ENCODE measurements at regions not wholly inside any gene's neighbourhood (a gene's known extent, or its start where the extent isn't known, plus 50 kb on each side); places are given as distances from the start of the nearest gene placed in this dataset.

DNA sequence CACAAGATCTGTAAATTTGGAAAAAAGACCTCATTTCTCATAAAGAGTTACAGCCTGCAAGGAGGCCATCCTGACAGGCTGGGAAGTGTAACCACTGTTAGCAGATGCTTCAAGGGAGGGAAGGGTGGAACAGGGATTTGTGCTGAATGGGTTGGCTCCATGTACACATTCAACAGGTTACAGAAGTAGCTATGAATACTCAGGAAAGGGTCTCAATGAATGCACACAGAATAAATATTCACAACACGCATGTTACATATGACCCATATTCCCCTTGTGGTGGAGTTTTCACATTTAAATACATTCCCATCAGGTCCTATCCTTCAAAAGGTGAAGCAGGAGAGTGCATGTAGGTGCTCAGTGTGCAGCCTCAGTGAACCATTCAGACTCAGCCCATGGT lies 316.4 kb upstream of the COBL start:
- H3K4me3 Mint-ChIP-seq = no peak overlapping the region
- no peaks in the 10 kb centered on the region for H3K4me1 Mint-ChIP-seq
- no peaks in the 10 kb centered on the region for H3K9me3 ChIP-seq (ENCODE audit: control insufficient read depth in 1 of 2, low read length in 2 of 2)
- no peak overlapping the region for H3K27ac ChIP-seq (ENCODE audit: low read depth, low read length)
- H3K9me3 Mint-ChIP-seq = peaks cover 2 to 12% (median 8%) of the 10 kb centered on the region in 8 donors
- no peaks in the 10 kb centered on the region for H3K4me1 ChIP-seq (ENCODE audit: insufficient read depth, low read length)
- ChIA-PET CTCF (ENCODE audit: partially characterized antibody) (no interaction called here), POLR2A (ENCODE audit: partially characterized antibody) (no interaction called here)
- H3K27me3 Mint-ChIP-seq = no peaks in the 10 kb centered on the region
- no peaks in the 10 kb centered on the region for H3K27me3 ChIP-seq (ENCODE audit: insufficient read depth, low read length)
- H3K4me3 ChIP-seq (ENCODE audit: low read length in 2 of 2) = no peak overlapping the region
- H3K36me3 ChIP-seq (ENCODE audit: insufficient read depth, low read length) = no peaks in the 10 kb centered on the region
- intact Hi-C loops (cut with micrococcal nuclease) = no loop called here
- no peaks in the 10 kb centered on the region for H3K36me3 Mint-ChIP-seq
- DNase-seq = no peak
- no peak overlapping the region for H3K27ac Mint-ChIP-seq

GRCh38 chr7:51630933-51631332 lies 314.3 kb upstream of the COBL start:
- no peak for DNase-seq
- ChIA-PET CTCF (ENCODE audit: partially characterized antibody) (no interaction called here), POLR2A (ENCODE audit: partially characterized antibody) (no interaction called here)
- Mint-ChIP-seq H3K27me3 (no peaks in the 10 kb centered on the region), H3K4me3 (no peak overlapping the region), H3K27ac (no peak overlapping the region), H3K4me1 (no peaks in the 10 kb centered on the region), H3K9me3 (peaks cover 2 to 12% (median 7%) of the 10 kb centered on the region in 8 donors), H3K36me3 (no peaks in the 10 kb centered on the region)
- H3K9me3 ChIP-seq (ENCODE audit: control insufficient read depth in 1 of 2, low read length in 2 of 2) = no peaks in the 10 kb centered on the region
- no peaks in the 10 kb centered on the region for H3K27me3 ChIP-seq (ENCODE audit: insufficient read depth, low read length)
- no peaks in the 10 kb centered on the region for H3K36me3 ChIP-seq (ENCODE audit: insufficient read depth, low read length)
- no peak overlapping the region for H3K4me3 ChIP-seq (ENCODE audit: low read length in 2 of 2)
- H3K27ac ChIP-seq (ENCODE audit: low read depth, low read length) = no peak overlapping the region
- H3K4me1 ChIP-seq (ENCODE audit: insufficient read depth, low read length) = no peaks in the 10 kb centered on the region
- intact Hi-C loops (cut with micrococcal nuclease) = no loop called here

- Histone ChIP-seq H3K4me3 (ENCODE audit: low read length in 2 of 2) (no peak overlapping the region), H3K27ac (ENCODE audit: low read depth, low read length) (no peak overlapping the region), H3K27me3 (ENCODE audit: insufficient read depth, low read length) (no peaks in the 10 kb centered on the region), H3K4me1 (ENCODE audit: insufficient read depth, low read length) (no peaks in the 10 kb centered on the region), H3K9me3 (ENCODE audit: control insufficient read depth in 1 of 2, low read length in 2 of 2) (no peaks in the 10 kb centered on the region), H3K36me3 (ENCODE audit: insufficient read depth, low read length) (no peaks in the 10 kb centered on the region)
- H3K27ac Mint-ChIP-seq = no peak overlapping the region
- ChIA-PET POLR2A (ENCODE audit: partially characterized antibody) (no interaction called here), CTCF (ENCODE audit: partially characterized antibody) (no interaction called here)
- peaks cover 2 to 10% (median 5%) of the 10 kb centered on the region in 8 donors for H3K9me3 Mint-ChIP-seq
- intact Hi-C loops (cut with micrococcal nuclease) = no loop called here
- no peak overlapping the region for H3K4me3 Mint-ChIP-seq
- no peaks in the 10 kb centered on the region for H3K4me1 Mint-ChIP-seq
- no peak for DNase-seq
- no peaks in the 10 kb centered on the region for H3K27me3 Mint-ChIP-seq
- no peaks in the 10 kb centered on the region for H3K36me3 Mint-ChIP-seq
Measured at GRCh38 chr7:51629206-51629605, 312.6 kb upstream of the COBL start.

GRCh38 chr7:51621956-51622355 lies 305.3 kb upstream of the COBL start:
- CTCF ChIA-PET (ENCODE audit: partially characterized antibody) = no interaction called here
- Histone ChIP-seq H3K4me3 (ENCODE audit: low read length in 2 of 2) (no peak overlapping the region), H3K36me3 (ENCODE audit: insufficient read depth, low read length) (no peaks in the 10 kb centered on the region), H3K9me3 (ENCODE audit: control insufficient read depth in 1 of 2, low read length in 2 of 2) (no peaks in the 10 kb centered on the region), H3K4me1 (ENCODE audit: insufficient read depth, low read length) (no peaks in the 10 kb centered on the region), H3K27me3 (ENCODE audit: insufficient read depth, low read length) (no peaks in the 10 kb centered on the region), H3K27ac (ENCODE audit: low read depth, low read length) (no peak overlapping the region)
- H3K4me1 Mint-ChIP-seq = no peaks in the 10 kb centered on the region
- no peaks in the 10 kb centered on the region for H3K36me3 Mint-ChIP-seq
- H3K27me3 Mint-ChIP-seq = no peaks in the 10 kb centered on the region
- intact Hi-C loops (cut with micrococcal nuclease) = no loop called here
- H3K4me3 Mint-ChIP-seq = no peak overlapping the region
- DNase-seq = no peak
- no peak overlapping the region for H3K27ac Mint-ChIP-seq
- POLR2A ChIA-PET (ENCODE audit: partially characterized antibody) = no interaction called here
- H3K9me3 Mint-ChIP-seq = peaks cover 0 to 13% (median 11%) of the 10 kb centered on the region in 8 donors

- POLR2A ChIA-PET (ENCODE audit: partially characterized antibody) = no interaction called here
- CTCF ChIA-PET (ENCODE audit: partially characterized antibody) = no interaction called here
- DNase-seq = no peak
- Histone ChIP-seq H3K27me3 (ENCODE audit: insufficient read depth, low read length) (no peaks in the 10 kb centered on the region), H3K9me3 (ENCODE audit: control insufficient read depth in 1 of 2, low read length in 2 of 2) (no peaks in the 10 kb centered on the region), H3K4me3 (ENCODE audit: low read length in 2 of 2) (no peak overlapping the region), H3K4me1 (ENCODE audit: insufficient read depth, low read length) (no peaks in the 10 kb centered on the region), H3K27ac (ENCODE audit: low read depth, low read length) (no peak overlapping the region), H3K36me3 (ENCODE audit: insufficient read depth, low read length) (no peaks in the 10 kb centered on the region)
- Mint-ChIP-seq H3K4me3 (no peak overlapping the region), H3K4me1 (no peaks in the 10 kb centered on the region), H3K9me3 (peaks cover 0 to 18% (median 11%) of the 10 kb centered on the region in 8 donors), H3K36me3 (no peaks in the 10 kb centered on the region), H3K27ac (no peak overlapping the region), H3K27me3 (no peaks in the 10 kb centered on the region)
- intact Hi-C loops (cut with micrococcal nuclease) = no loop called here
Measured at GRCh38 chr7:51620706-51621105, 304.1 kb upstream of the COBL start.

- Histone ChIP-seq H3K27ac (ENCODE audit: low read depth, low read length) (no peak overlapping the region), H3K36me3 (ENCODE audit: insufficient read depth, low read length) (no peaks in the 10 kb centered on the region), H3K27me3 (ENCODE audit: insufficient read depth, low read length) (no peaks in the 10 kb centered on the region), H3K4me3 (ENCODE audit: low read length in 2 of 2) (no peak overlapping the region), H3K9me3 (ENCODE audit: control insufficient read depth in 1 of 2, low read length in 2 of 2) (no peaks in the 10 kb centered on the region), H3K4me1 (ENCODE audit: insufficient read depth, low read length) (no peaks in the 10 kb centered on the region)
- no peak overlapping the region for H3K27ac Mint-ChIP-seq
- DNase-seq = no peak
- no peaks in the 10 kb centered on the region for H3K36me3 Mint-ChIP-seq
- intact Hi-C loops (cut with micrococcal nuclease) = no loop called here
- no peak overlapping the region for H3K4me3 Mint-ChIP-seq
- peaks cover 0 to 19% (median 10%) of the 10 kb centered on the region in 8 donors for H3K9me3 Mint-ChIP-seq
- ChIA-PET POLR2A (ENCODE audit: partially characterized antibody) (no interaction called here), CTCF (ENCODE audit: partially characterized antibody) (no interaction called here)
- H3K27me3 Mint-ChIP-seq = no peaks in the 10 kb centered on the region
- H3K4me1 Mint-ChIP-seq = no peaks in the 10 kb centered on the region
Measured at GRCh38 chr7:51619880-51620279, 303.3 kb upstream of the COBL start.

- Histone ChIP-seq H3K27ac (ENCODE audit: low read depth, low read length) (no peak overlapping the region), H3K4me3 (ENCODE audit: low read length in 2 of 2) (no peak overlapping the region), H3K27me3 (ENCODE audit: insufficient read depth, low read length) (no peaks in the 10 kb centered on the region), H3K4me1 (ENCODE audit: insufficient read depth, low read length) (no peaks in the 10 kb centered on the region), H3K9me3 (ENCODE audit: control insufficient read depth in 1 of 2, low read length in 2 of 2) (no peaks in the 10 kb centered on the region), H3K36me3 (ENCODE audit: insufficient read depth, low read length) (no peaks in the 10 kb centered on the region)
- intact Hi-C loops (cut with micrococcal nuclease) = no loop called here
- H3K27ac Mint-ChIP-seq = no peak overlapping the region
- no peaks in the 10 kb centered on the region for H3K36me3 Mint-ChIP-seq
- H3K27me3 Mint-ChIP-seq = no peaks in the 10 kb centered on the region
- DNase-seq = no peak
- ChIA-PET POLR2A (ENCODE audit: partially characterized antibody) (no interaction called here), CTCF (ENCODE audit: partially characterized antibody) (no interaction called here)
- H3K9me3 Mint-ChIP-seq = peaks cover 0 to 13% (median 3%) of the 10 kb centered on the region in 8 donors
- no peak overlapping the region for H3K4me3 Mint-ChIP-seq
- no peaks in the 10 kb centered on the region for H3K4me1 Mint-ChIP-seq
Measured at GRCh38 chr7:51617686-51618085, 301.1 kb upstream of the COBL start.

DNA sequence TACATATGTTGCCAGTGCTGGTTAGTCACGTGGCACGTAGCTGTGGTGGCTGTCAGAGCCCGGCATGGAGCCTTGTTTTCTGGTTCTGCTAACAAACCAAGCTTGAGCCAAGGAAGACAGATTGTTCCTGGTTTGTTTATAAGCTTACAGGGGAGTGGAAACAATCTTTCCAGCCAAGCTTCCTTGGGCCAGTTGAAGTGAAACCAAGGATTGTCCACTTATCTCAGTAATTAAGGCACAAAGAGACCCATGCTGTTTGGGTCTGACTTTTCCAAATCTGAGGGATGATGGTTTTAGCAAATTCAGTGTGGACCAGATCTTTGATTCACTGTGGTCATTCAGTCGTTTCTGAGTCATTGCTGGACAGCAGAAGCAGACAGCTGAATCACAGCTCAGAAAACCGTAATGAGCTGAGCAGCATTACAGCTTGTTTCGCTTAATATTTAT lies 297.3 kb upstream of the COBL start:
- Histone ChIP-seq H3K27me3 (ENCODE audit: insufficient read depth, low read length) (no peaks in the 10 kb centered on the region), H3K9me3 (ENCODE audit: control insufficient read depth in 1 of 2, low read length in 2 of 2) (no peaks in the 10 kb centered on the region), H3K36me3 (ENCODE audit: insufficient read depth, low read length) (no peaks in the 10 kb centered on the region), H3K4me1 (ENCODE audit: insufficient read depth, low read length) (no peaks in the 10 kb centered on the region), H3K4me3 (ENCODE audit: low read length in 2 of 2) (no peak overlapping the region), H3K27ac (ENCODE audit: low read depth, low read length) (no peak overlapping the region)
- ChIA-PET CTCF (ENCODE audit: partially characterized antibody) (no interaction called here), POLR2A (ENCODE audit: partially characterized antibody) (no interaction called here)
- Mint-ChIP-seq H3K27me3 (no peaks in the 10 kb centered on the region), H3K27ac (no peak overlapping the region), H3K9me3 (peaks cover 0 to 13% (median 2%) of the 10 kb centered on the region in 8 donors), H3K4me3 (no peak overlapping the region), H3K4me1 (no peaks in the 10 kb centered on the region), H3K36me3 (no peaks in the 10 kb centered on the region)
- DNase-seq = no peak
- intact Hi-C loops (cut with micrococcal nuclease) = no loop called here

Data from CD4-positive, alpha-beta memory T cell (primary cell).